ENCODE measurements at regions not wholly inside any gene's neighbourhood (a gene's known extent, or its start where the extent isn't known, plus 50 kb on each side); places are given as distances from the start of the nearest gene placed in this dataset.

DNA sequence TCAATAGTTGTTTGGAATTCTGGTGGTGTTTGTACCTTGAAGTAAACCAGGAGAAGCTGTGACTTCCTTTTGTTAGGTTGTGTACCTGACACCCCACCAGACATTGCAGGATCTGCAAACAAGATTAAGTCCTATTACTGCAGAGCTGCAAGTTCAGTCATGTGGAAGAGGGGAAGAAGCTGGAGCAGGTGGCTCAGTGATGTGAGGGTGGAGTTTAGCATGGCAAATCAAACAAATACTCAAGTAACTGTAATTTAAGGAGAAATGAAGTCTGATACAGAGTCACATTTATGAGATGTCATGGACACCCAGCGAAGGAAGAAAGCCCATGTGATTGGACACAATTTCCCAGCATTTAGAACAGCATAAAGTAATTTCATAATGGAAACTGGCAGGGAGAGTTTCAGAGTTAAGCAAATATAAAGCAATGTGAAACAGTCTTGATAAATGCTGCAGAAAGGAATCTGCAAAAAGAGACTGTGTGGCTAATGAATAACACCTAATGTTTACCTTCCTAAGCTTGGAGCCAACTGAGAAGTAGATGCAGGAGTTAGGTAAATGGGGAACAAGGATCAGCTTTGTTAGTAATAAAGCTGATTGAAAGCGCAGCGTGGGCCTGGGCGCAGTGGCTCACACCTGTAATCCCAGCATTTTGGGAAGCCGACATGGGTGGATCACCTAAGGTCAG is 249.1 kb downstream of the GBA3 start:
- Histone ChIP-seq H3K27ac (ENCODE audit: extremely low read depth, low read depth, low read length) (no peak overlapping the region), H3K79me2 (ENCODE audit: control insufficient read depth, insufficient read depth, low read length) (no peaks in the 10 kb centered on the region), H3K27me3 (ENCODE audit: control insufficient read depth in 2 of 2, insufficient read depth in 2 of 2, low read length in 2 of 2) (no peaks in the 10 kb centered on the region), H4K20me1 (replicated peaks; ENCODE audit: control insufficient read depth, insufficient read depth, low read length) (no peaks in the 10 kb centered on the region), H3K4me2 (ENCODE audit: insufficient read depth, low read length) (no peak overlapping the region), H3K4me1 (replicated peaks in 1 of 2; ENCODE audit: control insufficient read depth in 2 of 2, insufficient read depth in 2 of 2, low read length in 2 of 2) (no peaks in the 10 kb centered on the region), H3K9me3 (replicated peaks; ENCODE audit: control insufficient read depth, insufficient read depth, low read depth, low read length) (no peaks in the 10 kb centered on the region), H3K9ac (ENCODE audit: insufficient read depth in 1 of 2, low read depth in 2 of 2, low read length in 2 of 2) (no peak overlapping the region), H3K36me3 (ENCODE audit: control insufficient read depth, insufficient read depth, low read length) (no peaks in the 10 kb centered on the region), H2AFZ (ENCODE audit: low read depth, low read length) (no peak overlapping the region), H3K4me3 (no peak overlapping the region), H3K9me1 (ENCODE audit: control insufficient read depth, insufficient read depth, low read length) (no peaks in the 10 kb centered on the region)
- DNase-seq (ENCODE audit: extremely low read depth in 1 of 4, low spot score in 3 of 4) (no peak), FAIRE-seq (no peak), ATAC-seq (no peak)
- CTCF ChIA-PET (ENCODE audit: low intra/inter-chr PET ratio) = no interaction called here
- no TSS peak for BruUV-seq (replicated peaks)
- 1% methylated on average over 5 of the region's 5 CpGs for WGBS (ENCODE audit: insufficient coverage, low coverage, missing lambda C conversion rate)
- intact Hi-C loops (cut with micrococcal nuclease) (no loop called here), in situ Hi-C loops (cut with MboI) (no loop called here)
- no peak for TF ChIP-seq ZNF263 (CRISPR knock-in tag; IDR thresholded peaks at IDR 0.05; ENCODE audit: borderline replicate concordance)
- TF ChIP-seq TSC22D4 (tag; IDR thresholded peaks at IDR 0.05) = no peak
- TF ChIP-seq NCOA4 (IDR thresholded peaks at IDR 0.05; ENCODE audit: partially characterized antibody) = no peak
- TF ChIP-seq, protein P1, sequence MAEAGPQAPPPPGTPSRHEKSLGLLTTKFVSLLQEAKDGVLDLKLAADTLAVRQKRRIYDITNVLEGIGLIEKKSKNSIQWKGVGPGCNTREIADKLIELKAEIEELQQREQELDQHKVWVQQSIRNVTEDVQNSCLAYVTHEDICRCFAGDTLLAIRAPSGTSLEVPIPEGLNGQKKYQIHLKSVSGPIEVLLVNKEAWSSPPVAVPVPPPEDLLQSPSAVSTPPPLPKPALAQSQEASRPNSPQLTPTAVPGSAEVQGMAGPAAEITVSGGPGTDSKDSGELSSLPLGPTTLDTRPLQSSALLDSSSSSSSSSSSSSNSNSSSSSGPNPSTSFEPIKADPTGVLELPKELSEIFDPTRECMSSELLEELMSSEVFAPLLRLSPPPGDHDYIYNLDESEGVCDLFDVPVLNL (CRISPR knock-in tag; IDR thresholded peaks at IDR 0.05; ENCODE audit: low read depth) = no peak
- no peak for TF ChIP-seq PTRF (tag; IDR thresholded peaks at IDR 0.05)
- TF ChIP-seq ESRRA (IDR thresholded peaks at IDR 0.05; ENCODE audit: borderline replicate concordance, low read depth) = no peak
- no peak for TF ChIP-seq SMAD4 (CRISPR knock-in tag; conservative IDR thresholded peaks at IDR 0.05)
- no peak for TF ChIP-seq ZNF76 (CRISPR knock-in tag; IDR thresholded peaks at IDR 0.05; ENCODE audit: borderline replicate concordance)
- no peak for TF ChIP-seq TCF7 (IDR thresholded peaks at IDR 0.05; ENCODE audit: borderline replicate concordance)
- no peak for TF ChIP-seq POLR2AphosphoS2 (IDR thresholded peaks at IDR 0.05; ENCODE audit: low read length)
- TF ChIP-seq SMAD1 (IDR thresholded peaks at IDR 0.05; ENCODE audit: low read depth, low read length, partially characterized antibody) = no peak
- TF ChIP-seq RAD51 (IDR thresholded peaks at IDR 0.05; ENCODE audit: borderline replicate concordance, low read depth) = no peak
- TF ChIP-seq CAMTA2 (CRISPR knock-in tag; conservative IDR thresholded peaks at IDR 0.05) = no peak
- no peak for TF ChIP-seq ZNF316 (IDR thresholded peaks at IDR 0.05)
- no peak for TF ChIP-seq KLF13 (tag; IDR thresholded peaks at IDR 0.05; ENCODE audit: borderline replicate concordance, low read depth)
- TF ChIP-seq, protein P2, sequence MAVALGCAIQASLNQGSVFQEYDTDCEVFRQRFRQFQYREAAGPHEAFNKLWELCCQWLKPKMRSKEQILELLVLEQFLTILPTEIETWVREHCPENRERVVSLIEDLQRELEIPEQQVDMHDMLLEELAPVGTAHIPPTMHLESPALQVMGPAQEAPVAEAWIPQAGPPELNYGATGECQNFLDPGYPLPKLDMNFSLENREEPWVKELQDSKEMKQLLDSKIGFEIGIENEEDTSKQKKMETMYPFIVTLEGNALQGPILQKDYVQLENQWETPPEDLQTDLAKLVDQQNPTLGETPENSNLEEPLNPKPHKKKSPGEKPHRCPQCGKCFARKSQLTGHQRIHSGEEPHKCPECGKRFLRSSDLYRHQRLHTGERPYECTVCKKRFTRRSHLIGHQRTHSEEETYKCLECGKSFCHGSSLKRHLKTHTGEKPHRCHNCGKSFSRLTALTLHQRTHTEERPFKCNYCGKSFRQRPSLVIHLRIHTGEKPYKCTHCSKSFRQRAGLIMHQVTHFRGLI (CRISPR knock-in tag; IDR thresholded peaks at IDR 0.05) = no peak
- no peak for TF ChIP-seq KAT2B (IDR thresholded peaks at IDR 0.05; ENCODE audit: low read depth, low read length)
- POLR2A ChIA-PET = no interaction called here

Data from K562 (cell line).